Lung (tissue), 11 donors: ENCODE measurements at regions not wholly inside any gene's neighbourhood (a gene's known extent, or its start where the extent isn't known, plus 50 kb on each side); places are given as distances from the start of the nearest gene placed in this dataset.

Experiments
- ATAC-seq: fragments of 200-7000 bp; cut with Tn5 transposase; one replicate; pipeline ENCODE4 v1.9.1; 2020; ENCODE audit warnings: moderate number of reproducible peaks; ENCODE audit not compliant: insufficient read depth, low FRiP score
- DNase-seq, 3 donors: peaks; one replicate each; pipeline ENCODE4 v3.0.0-alpha.2; 2013 to 2017
- H3K27ac ChIP-seq, 2 donors: one replicate each; pipeline ENCODE4 v1.5.1; 2013; ENCODE audit warnings: mild to moderate bottlenecking in 2 of 2, moderate library complexity in 2 of 2, control low read depth in 1 of 2, inconsistent platforms in 1 of 2, low read depth in 1 of 2, low read length in 1 of 2
- H3K27me3 ChIP-seq, 3 donors: one replicate each; pipeline ENCODE4 v1.5.1; 2013; ENCODE audit warnings: low read length in 2 of 3; ENCODE audit not compliant: control insufficient read depth in 3 of 3, insufficient read depth in 3 of 3
- H3K36me3 ChIP-seq, 4 donors: one replicate each; pipeline ENCODE4 v1.5.1; 2013; ENCODE audit warnings: low read length in 4 of 4, mild to moderate bottlenecking in 1 of 4, moderate library complexity in 1 of 4; ENCODE audit not compliant: control insufficient read depth in 4 of 4, insufficient read depth in 4 of 4
- H3K4me1 ChIP-seq, 5 donors: one replicate each; pipeline ENCODE4 v1.5.1; 2013; ENCODE audit warnings: low read length in 5 of 5, mild to moderate bottlenecking in 2 of 5, moderate library complexity in 1 of 5; ENCODE audit not compliant: control insufficient read depth in 5 of 5, insufficient read depth in 5 of 5
- H3K4me3 ChIP-seq: one replicate; pipeline ENCODE4 v1.5.1; 2013; ENCODE audit warnings: mild to moderate bottlenecking, control low read depth, moderate library complexity
- H3K9ac ChIP-seq, 2 donors: one replicate each; pipeline ENCODE4 v1.5.1; 2013; ENCODE audit warnings: low read length in 2 of 2, control low read depth in 1 of 2; ENCODE audit not compliant: insufficient read depth in 1 of 2
- H3K9me3 ChIP-seq, 4 donors: one replicate each; pipeline ENCODE4 v1.5.1; 2013; ENCODE audit warnings: low read length in 3 of 4, mild to moderate bottlenecking in 1 of 4, moderate library complexity in 1 of 4; ENCODE audit not compliant: control insufficient read depth in 4 of 4, insufficient read depth in 3 of 4
- WGBS, 2 donors: extraction: QIAGEN DNeasy Blood & Tissue Kit; methylation state at CpG; one replicate each; pipeline ENCODE4 v1.1.7; 2013; 5-methylcytosine and 5-hydroxymethylcytosine counted together
- TF ChIP-seq, protein P1 (sequence below): IDR thresholded peaks from 2 replicates; pipeline ENCODE4 v1.5.1; 2012; ENCODE audit warnings: mild to moderate bottlenecking; ENCODE audit errors: control extremely low read depth, extremely low read depth
- donor health status: control.
- donor health status: control.
- donor health status: Bipolar disorder and iron deficiency.
- donor health status: healthy.
- donor health status: DM: yes; HTN: yes; CAD: no.

DNA sequence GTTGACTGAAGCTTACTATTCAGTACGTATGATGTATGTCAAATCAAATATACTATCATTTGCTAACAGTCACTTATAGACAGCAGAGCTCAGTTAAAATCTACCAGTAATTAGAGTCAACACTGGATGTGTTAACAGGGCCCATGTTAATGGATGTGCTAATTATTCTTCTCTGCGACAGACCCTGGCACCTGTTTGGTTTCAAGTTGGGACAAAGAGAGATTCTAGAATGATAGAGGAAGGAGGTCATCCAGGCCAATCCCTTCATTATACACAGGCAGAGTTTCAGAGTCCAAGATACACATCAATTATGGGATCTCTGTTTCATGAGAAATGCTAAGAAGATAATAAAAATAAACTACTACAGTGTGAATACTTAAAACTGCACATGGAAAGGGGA is 615.0 kb downstream of the ZNF608 start:
- DNase-seq (no peak), ATAC-seq (no peak)
- Histone ChIP-seq H3K4me1 (peaks cover 0 to 17% (median 8%) of the 10 kb centered on the region in 5 donors), H3K9ac (no peak overlapping the region), H3K9me3 (no peaks in the 10 kb centered on the region), H3K27ac (no peak overlapping the region), H3K4me3 (no peak overlapping the region), H3K36me3 (no peaks in the 10 kb centered on the region), H3K27me3 (no peaks in the 10 kb centered on the region)
- TF ChIP-seq, protein P1, sequence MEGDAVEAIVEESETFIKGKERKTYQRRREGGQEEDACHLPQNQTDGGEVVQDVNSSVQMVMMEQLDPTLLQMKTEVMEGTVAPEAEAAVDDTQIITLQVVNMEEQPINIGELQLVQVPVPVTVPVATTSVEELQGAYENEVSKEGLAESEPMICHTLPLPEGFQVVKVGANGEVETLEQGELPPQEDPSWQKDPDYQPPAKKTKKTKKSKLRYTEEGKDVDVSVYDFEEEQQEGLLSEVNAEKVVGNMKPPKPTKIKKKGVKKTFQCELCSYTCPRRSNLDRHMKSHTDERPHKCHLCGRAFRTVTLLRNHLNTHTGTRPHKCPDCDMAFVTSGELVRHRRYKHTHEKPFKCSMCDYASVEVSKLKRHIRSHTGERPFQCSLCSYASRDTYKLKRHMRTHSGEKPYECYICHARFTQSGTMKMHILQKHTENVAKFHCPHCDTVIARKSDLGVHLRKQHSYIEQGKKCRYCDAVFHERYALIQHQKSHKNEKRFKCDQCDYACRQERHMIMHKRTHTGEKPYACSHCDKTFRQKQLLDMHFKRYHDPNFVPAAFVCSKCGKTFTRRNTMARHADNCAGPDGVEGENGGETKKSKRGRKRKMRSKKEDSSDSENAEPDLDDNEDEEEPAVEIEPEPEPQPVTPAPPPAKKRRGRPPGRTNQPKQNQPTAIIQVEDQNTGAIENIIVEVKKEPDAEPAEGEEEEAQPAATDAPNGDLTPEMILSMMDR: no peak
- WGBS, 2 donors: 95 to 96% methylated on average over 2 of the region's 2 CpGs

DNA sequence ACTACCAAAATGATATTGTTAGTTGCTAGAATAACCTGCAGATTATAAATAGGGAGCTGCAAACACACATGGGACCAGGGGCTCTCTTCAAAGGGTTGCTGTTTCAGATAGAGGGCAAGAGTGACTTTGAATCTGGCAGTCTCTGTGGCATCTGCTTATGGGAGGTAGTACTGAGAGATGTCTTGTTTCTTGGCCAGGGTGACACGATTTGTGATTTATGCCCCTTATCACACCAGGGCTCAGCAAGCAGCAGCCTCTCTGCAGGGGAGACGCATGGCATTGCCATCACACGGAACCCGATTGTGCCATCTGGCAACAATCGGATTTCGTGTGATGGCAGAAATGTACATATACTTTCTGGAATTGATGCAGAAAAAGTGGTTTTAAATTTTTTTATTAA is 615.6 kb downstream of the ZNF608 start:
- H3K27ac ChIP-seq: no peak overlapping the region
- H3K4me3 ChIP-seq: no peak overlapping the region
- no peaks in the 10 kb centered on the region for H3K36me3 ChIP-seq
- H3K9me3 ChIP-seq: no peaks in the 10 kb centered on the region
- 94 to 95% methylated on average over 6 of the region's 6 CpGs for WGBS, 2 donors
- DNase-seq: no peak
- no peak overlapping the region for H3K9ac ChIP-seq
- H3K4me1 ChIP-seq: peaks cover 0 to 17% (median 8%) of the 10 kb centered on the region in 5 donors
- ATAC-seq: no peak
- no peaks in the 10 kb centered on the region for H3K27me3 ChIP-seq
- TF ChIP-seq, protein P1: no peak

GRCh38 chr5:124128867-124129266 is 616.9 kb downstream of the CSNK1G3 start:
- 87 to 88% methylated on average over 3 of the region's 3 CpGs for WGBS, 2 donors
- ATAC-seq: no peak

More at GRCh38 chr5:124128867-124129266, 616.9 kb downstream of the CSNK1G3 start:
- peaks cover 0 to 2% (median 0%) of the 10 kb centered on the region in 4 donors for H3K9me3 ChIP-seq
- no peak overlapping the region for H3K9ac ChIP-seq
- no peaks in the 10 kb centered on the region for H3K36me3 ChIP-seq
- H3K4me1 ChIP-seq: peaks cover 1 to 30% (median 14%) of the 10 kb centered on the region in 5 donors
- H3K27me3 ChIP-seq: no peaks in the 10 kb centered on the region
- no peak overlapping the region for H3K4me3 ChIP-seq
- H3K27ac ChIP-seq: no peak overlapping the region
- TF ChIP-seq, protein P1: no peak
- DNase-seq: no peak
